ENCODE measurements at regions not wholly inside any gene's neighbourhood (a gene's known extent, or its start where the extent isn't known, plus 50 kb on each side); places are given as distances from the start of the nearest gene placed in this dataset.

DNA sequence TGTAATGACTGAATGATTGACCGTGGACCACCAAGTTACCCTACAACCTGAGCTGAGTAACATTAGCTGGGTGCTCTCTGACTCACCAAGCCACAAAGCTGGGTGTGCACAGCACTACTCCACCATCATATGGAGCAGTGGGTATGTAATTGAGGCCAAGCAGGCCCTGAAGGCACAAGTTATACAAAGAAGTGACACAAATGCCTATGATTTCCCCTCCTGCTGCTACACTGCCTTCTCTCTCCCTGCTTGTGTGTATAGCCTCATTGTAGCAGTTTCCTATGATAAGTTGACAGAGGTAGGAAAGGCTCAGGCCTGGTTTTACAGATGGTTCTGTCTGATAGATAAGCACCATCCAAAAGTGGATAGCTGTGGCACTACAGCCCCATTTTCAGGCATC, 1327.2 kb upstream of the DDX18 start:
- Histone ChIP-seq H3K27ac (ENCODE audit: low read length) (no peak overlapping the region), H3K4me3 (ENCODE audit: low read depth in 2 of 2, low read length in 2 of 2) (no peak overlapping the region), H3K4me1 (ENCODE audit: control insufficient read depth, insufficient read depth, low read length) (no peaks in the 10 kb centered on the region), H3K36me3 (ENCODE audit: control insufficient read depth, insufficient read depth, low read length) (no peaks in the 10 kb centered on the region), H3K27me3 (ENCODE audit: control insufficient read depth, insufficient read depth, low read length) (no peaks in the 10 kb centered on the region), H3K9me3 (ENCODE audit: control insufficient read depth, insufficient read depth, low read depth, low read length) (0 out of 2 replicates have a peak, but pooled peaks cover 3% of the 10 kb centered on the region)
- DNase-seq (ENCODE audit: low read depth, low spot score) (no peak), ATAC-seq (no peak)
- ChIA-PET CTCF (no interaction called here), POLR2A (no interaction called here)
- TF ChIP-seq POLR2AphosphoS5 (IDR thresholded peaks at IDR 0.05; ENCODE audit: low read depth, low read length) (no peak), TCF7L2 (IDR thresholded peaks at IDR 0.05; ENCODE audit: low read depth, low read length) (no peak)
- TF ChIP-seq, protein P1, sequence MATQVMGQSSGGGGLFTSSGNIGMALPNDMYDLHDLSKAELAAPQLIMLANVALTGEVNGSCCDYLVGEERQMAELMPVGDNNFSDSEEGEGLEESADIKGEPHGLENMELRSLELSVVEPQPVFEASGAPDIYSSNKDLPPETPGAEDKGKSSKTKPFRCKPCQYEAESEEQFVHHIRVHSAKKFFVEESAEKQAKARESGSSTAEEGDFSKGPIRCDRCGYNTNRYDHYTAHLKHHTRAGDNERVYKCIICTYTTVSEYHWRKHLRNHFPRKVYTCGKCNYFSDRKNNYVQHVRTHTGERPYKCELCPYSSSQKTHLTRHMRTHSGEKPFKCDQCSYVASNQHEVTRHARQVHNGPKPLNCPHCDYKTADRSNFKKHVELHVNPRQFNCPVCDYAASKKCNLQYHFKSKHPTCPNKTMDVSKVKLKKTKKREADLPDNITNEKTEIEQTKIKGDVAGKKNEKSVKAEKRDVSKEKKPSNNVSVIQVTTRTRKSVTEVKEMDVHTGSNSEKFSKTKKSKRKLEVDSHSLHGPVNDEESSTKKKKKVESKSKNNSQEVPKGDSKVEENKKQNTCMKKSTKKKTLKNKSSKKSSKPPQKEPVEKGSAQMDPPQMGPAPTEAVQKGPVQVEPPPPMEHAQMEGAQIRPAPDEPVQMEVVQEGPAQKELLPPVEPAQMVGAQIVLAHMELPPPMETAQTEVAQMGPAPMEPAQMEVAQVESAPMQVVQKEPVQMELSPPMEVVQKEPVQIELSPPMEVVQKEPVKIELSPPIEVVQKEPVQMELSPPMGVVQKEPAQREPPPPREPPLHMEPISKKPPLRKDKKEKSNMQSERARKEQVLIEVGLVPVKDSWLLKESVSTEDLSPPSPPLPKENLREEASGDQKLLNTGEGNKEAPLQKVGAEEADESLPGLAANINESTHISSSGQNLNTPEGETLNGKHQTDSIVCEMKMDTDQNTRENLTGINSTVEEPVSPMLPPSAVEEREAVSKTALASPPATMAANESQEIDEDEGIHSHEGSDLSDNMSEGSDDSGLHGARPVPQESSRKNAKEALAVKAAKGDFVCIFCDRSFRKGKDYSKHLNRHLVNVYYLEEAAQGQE (IDR thresholded peaks at IDR 0.05; ENCODE audit: insufficient read depth in 1 of 2, low read depth in 2 of 2, low read length in 1 of 2): no peak
- intact Hi-C loops (cut with micrococcal nuclease; ENCODE audit: unreplicated experiment) (no loop called here), in situ Hi-C loops (cut with HindIII; ENCODE audit: low pct_unique_long_range_greater_than_20kb, low sequenced_read_pairs) (no loop called here)
- BruUV-seq (replicated peaks): no TSS peak

DNA sequence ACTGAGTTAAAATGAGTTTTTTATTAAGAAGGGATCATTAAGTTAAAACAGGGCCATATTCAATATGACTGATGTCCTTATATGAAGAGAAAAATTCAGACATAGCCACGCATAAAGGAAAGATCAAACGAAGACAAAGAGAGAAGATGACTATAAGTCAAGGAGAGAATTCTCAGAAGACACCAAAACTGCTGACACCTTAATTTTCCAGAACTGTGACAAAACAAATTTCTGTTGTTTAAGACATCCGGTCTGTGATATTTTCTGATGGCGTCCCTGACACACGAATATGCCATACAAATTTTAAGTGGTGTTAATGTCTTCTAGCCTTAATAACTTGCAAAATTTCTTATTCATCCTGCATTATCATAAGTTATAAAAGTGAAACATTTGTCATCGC, 1325.2 kb upstream of the DDX18 start:
- Histone ChIP-seq H3K4me1 (ENCODE audit: control insufficient read depth, insufficient read depth, low read length) (no peaks in the 10 kb centered on the region), H3K36me3 (ENCODE audit: control insufficient read depth, insufficient read depth, low read length) (no peaks in the 10 kb centered on the region), H3K27me3 (ENCODE audit: control insufficient read depth, insufficient read depth, low read length) (no peaks in the 10 kb centered on the region), H3K9me3 (ENCODE audit: control insufficient read depth, insufficient read depth, low read depth, low read length) (0 out of 2 replicates have a peak, but pooled peaks cover 3% of the 10 kb centered on the region), H3K4me3 (ENCODE audit: low read depth in 2 of 2, low read length in 2 of 2) (no peak overlapping the region), H3K27ac (ENCODE audit: low read length) (no peak overlapping the region)
- ATAC-seq (no peak), DNase-seq (ENCODE audit: low read depth, low spot score) (no peak)
- ChIA-PET CTCF (no interaction called here), POLR2A (no interaction called here)
- in situ Hi-C loops (cut with HindIII; ENCODE audit: low pct_unique_long_range_greater_than_20kb, low sequenced_read_pairs): no loop called here
- no TSS peak for BruUV-seq (replicated peaks)
- TF ChIP-seq, protein P2, sequence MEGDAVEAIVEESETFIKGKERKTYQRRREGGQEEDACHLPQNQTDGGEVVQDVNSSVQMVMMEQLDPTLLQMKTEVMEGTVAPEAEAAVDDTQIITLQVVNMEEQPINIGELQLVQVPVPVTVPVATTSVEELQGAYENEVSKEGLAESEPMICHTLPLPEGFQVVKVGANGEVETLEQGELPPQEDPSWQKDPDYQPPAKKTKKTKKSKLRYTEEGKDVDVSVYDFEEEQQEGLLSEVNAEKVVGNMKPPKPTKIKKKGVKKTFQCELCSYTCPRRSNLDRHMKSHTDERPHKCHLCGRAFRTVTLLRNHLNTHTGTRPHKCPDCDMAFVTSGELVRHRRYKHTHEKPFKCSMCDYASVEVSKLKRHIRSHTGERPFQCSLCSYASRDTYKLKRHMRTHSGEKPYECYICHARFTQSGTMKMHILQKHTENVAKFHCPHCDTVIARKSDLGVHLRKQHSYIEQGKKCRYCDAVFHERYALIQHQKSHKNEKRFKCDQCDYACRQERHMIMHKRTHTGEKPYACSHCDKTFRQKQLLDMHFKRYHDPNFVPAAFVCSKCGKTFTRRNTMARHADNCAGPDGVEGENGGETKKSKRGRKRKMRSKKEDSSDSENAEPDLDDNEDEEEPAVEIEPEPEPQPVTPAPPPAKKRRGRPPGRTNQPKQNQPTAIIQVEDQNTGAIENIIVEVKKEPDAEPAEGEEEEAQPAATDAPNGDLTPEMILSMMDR (IDR thresholded peaks at IDR 0.05): no peak
- TF ChIP-seq, protein P1 (IDR thresholded peaks at IDR 0.05; ENCODE audit: insufficient read depth in 1 of 2, low read depth in 2 of 2, low read length in 1 of 2): no peak
- no peak for TF ChIP-seq SIN3A (IDR thresholded peaks at IDR 0.05; ENCODE audit: borderline replicate concordance, insufficient read depth, low read depth, low read length)
- TF ChIP-seq POLR2AphosphoS5 (IDR thresholded peaks at IDR 0.05; ENCODE audit: low read depth, low read length): no peak
- TF ChIP-seq TCF7L2 (IDR thresholded peaks at IDR 0.05; ENCODE audit: low read depth, low read length): no peak
- intact Hi-C loops (cut with micrococcal nuclease; ENCODE audit: unreplicated experiment): no loop called here
